ENCODE measurements at regions not wholly inside any gene's neighbourhood (a gene's known extent, or its start where the extent isn't known, plus 50 kb on each side); places are given as distances from the start of the nearest gene placed in this dataset.
A peak's percentile ranks its signal among the peaks of the same experiment; 100 is the strongest.

GRCh38 chr14:30295980-30296379, 263.0 kb upstream of the G2E3 start (continued):
- TF ChIP-seq ESRRA (IDR thresholded peaks at IDR 0.05; ENCODE audit: borderline replicate concordance, low read length) (no peak), MYC (IDR thresholded peaks at IDR 0.05; ENCODE audit: borderline replicate concordance, low read length) (no peak), CEBPB (IDR thresholded peaks at IDR 0.05) (no peak), EHF (CRISPR knock-in tag; IDR thresholded peaks at IDR 0.05) (no peak), EP300 (IDR thresholded peaks at IDR 0.05) (no peak), JUNB (IDR thresholded peaks at IDR 0.05) (no peak), FOSL2 (IDR thresholded peaks at IDR 0.05) (no peak), FOSL2 (CRISPR knock-in tag; IDR thresholded peaks at IDR 0.05) (no peak), HOXB5 (CRISPR knock-in tag; IDR thresholded peaks at IDR 0.05) (no peak)

DNA sequence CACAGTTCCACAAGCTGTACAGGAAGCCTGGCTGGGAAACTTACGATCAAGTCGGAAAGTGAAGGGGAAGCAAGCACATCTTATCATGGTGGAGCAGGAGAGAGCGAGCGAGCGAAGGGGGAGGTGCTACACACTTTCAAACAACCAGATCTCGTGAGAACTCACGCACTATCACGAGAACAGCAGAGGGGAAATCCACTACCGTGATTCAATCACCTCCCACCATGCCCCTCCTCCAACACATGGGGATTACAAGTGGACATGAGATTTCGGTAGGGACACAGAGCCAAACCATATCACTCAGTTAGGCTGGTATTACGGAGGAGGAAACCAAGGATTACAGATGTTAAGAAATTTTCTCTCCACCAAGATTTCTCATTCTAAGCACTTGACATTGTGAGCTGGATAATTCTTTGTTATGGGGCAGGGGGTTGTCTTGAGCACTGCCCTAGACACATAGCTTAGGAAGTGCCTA, 262.0 kb upstream of the G2E3 start:
- ATAC-seq (no peak; a peak in 1 of 6 replicates), FAIRE-seq (no peak), DNase-seq (ENCODE audit: low read depth in 1 of 2, low spot score in 1 of 2) (peak in 1 of 2 experiments; percentile 30)
- no peak overlapping the region for H3K4me3 ChIP-seq
- peak overlapping the region; percentile 38; the same call in 1 of the 3 replicates for H3K4me2 ChIP-seq
- H3K9me3 ChIP-seq = no peaks in the 10 kb centered on the region
- H3K4me1 ChIP-seq = no peaks in the 10 kb centered on the region
- ChIA-PET CTCF (interaction anchor here (0.8 to 1.1 kb wide), 2 partner anchors 13 to 26 kb away, joined by 3 to 6 read pairs; no protein-coding TSS in a partner anchor), POLR2A (no interaction called here)
- TF ChIP-seq CHD2 (IDR thresholded peaks at IDR 0.05; ENCODE audit: low read length, partially characterized antibody) (peak; percentile 58), REST (IDR thresholded peaks at IDR 0.05) (peak; percentile 49; the same call in 1 of the 2 replicates), MAZ (IDR thresholded peaks at IDR 0.05; ENCODE audit: borderline replicate concordance, low read depth, low read length) (no peak)
- WGBS (ENCODE audit: missing lambda C conversion rate) = 24% methylated on average over 11 of the region's 11 CpGs
- no peak overlapping the region for H3K27ac ChIP-seq

DNA sequence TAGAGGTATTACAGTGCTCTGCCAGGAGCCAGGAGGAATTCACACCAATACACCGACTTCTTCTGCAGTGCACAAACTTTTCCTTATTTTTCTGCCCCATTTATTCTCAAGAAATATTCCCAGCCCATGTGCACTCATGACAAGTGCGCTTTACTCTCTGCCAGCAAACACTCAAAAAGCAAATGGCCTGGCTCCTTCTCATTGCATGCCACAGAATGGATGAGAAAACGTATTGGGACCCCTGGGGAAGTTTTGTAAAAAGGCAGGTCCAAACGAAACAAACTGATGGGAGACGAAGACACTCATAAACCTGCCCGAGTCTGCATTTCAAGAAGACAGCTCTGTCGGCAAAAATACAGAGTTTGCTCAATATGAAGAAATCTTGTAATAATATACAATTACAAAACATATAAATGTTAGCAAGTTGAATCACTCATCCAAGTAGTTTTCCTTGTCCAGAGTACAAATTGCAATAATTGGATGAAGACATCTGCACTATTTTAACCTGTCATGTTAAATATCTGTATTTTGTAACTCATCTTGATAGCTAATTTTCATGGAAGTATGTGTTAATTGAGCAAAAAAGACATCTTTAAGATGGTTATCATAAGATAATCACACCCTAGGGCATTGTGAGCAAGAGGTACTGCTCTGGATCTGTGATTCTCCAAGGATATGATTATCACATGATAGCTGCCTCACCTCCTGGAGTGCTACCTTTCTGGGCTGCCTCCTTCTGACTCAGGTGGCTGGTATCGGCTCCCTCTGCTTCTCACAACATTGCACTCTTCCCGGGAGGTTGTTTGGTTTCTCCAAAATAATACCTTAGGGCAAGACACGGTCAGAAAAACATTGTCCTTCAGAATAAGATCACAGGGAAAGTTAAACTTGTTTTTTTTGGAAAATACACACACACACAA, 260.8 kb upstream of the G2E3 start:
- FAIRE-seq = no peak
- no peak for DNase-seq (ENCODE audit: low read depth in 1 of 2, low spot score in 1 of 2)
- TF ChIP-seq EP300 (IDR thresholded peaks at IDR 0.05) (no peak), FOSL2 (IDR thresholded peaks at IDR 0.05) (no peak), FOSL2 (CRISPR knock-in tag; IDR thresholded peaks at IDR 0.05) (no peak), MAX (IDR thresholded peaks at IDR 0.05) (no peak), RCOR1 (IDR thresholded peaks at IDR 0.05; ENCODE audit: low read depth, low read length) (no peak), ELK1 (IDR thresholded peaks at IDR 0.05; ENCODE audit: low read depth, low read length) (no peak), SMC3 (IDR thresholded peaks at IDR 0.05) (no peak), REST (IDR thresholded peaks at IDR 0.05) (no peak), EHF (CRISPR knock-in tag; IDR thresholded peaks at IDR 0.05) (no peak), TFCP2L1 (CRISPR knock-in tag; IDR thresholded peaks at IDR 0.05) (no peak), CBX2 (IDR thresholded peaks at IDR 0.05; ENCODE audit: borderline replicate concordance, low read depth) (no peak), HEYL (CRISPR knock-in tag; IDR thresholded peaks at IDR 0.05) (no peak), FOSB (CRISPR knock-in tag; IDR thresholded peaks at IDR 0.05) (no peak), CHD2 (IDR thresholded peaks at IDR 0.05; ENCODE audit: low read length, partially characterized antibody) (no peak), USF2 (IDR thresholded peaks at IDR 0.05) (no peak), NPAS2 (CRISPR knock-in tag; IDR thresholded peaks at IDR 0.05; ENCODE audit: borderline replicate concordance) (no peak), CBX8 (IDR thresholded peaks at IDR 0.05) (no peak)
- TF ChIP-seq, protein P1, sequence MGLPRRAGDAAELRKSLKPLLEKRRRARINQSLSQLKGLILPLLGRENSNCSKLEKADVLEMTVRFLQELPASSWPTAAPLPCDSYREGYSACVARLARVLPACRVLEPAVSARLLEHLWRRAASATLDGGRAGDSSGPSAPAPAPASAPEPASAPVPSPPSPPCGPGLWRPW (IDR thresholded peaks at IDR 0.05) = no peak

More for the DNA sequence above, 260.8 kb upstream of the G2E3 start:
- ATAC-seq = no peak
- CTCF ChIA-PET = interaction anchor here (0.8 to 1.1 kb wide), 2 partner anchors 14 to 27 kb away, joined by 3 to 6 read pairs; no protein-coding TSS in a partner anchor
- POLR2A ChIA-PET = no interaction called here
- no peak overlapping the region for H3K4me3 ChIP-seq
- no peak overlapping the region for H3K27ac ChIP-seq
- WGBS (ENCODE audit: missing lambda C conversion rate) = 7% methylated on average over 10 of the region's 10 CpGs
- H3K9me3 ChIP-seq = no peaks in the 10 kb centered on the region
- H3K4me2 ChIP-seq = no peak overlapping the region
- no peaks in the 10 kb centered on the region for H3K4me1 ChIP-seq
